LNCaP clone FGC (cell line): ENCODE measurements at regions not wholly inside any gene's neighbourhood (a gene's known extent, or its start where the extent isn't known, plus 50 kb on each side); places are given as distances from the start of the nearest gene placed in this dataset.

Experiments used
- DNase-seq: peaks from one replicate; pipeline ENCODE4 v3.0.0-alpha.2; 2011; ENCODE audit warnings: low read depth
- H3K4me3 ChIP-seq: 2 replicates; pipeline ENCODE4 v1.5.1; 2011; ENCODE audit warnings: mild to moderate bottlenecking, low read depth, low read length, control low read depth
- TF ChIP-seq, protein P1 (sequence below): IDR thresholded peaks from 2 replicates; pipeline ENCODE4 v1.5.1; 2012; ENCODE audit warnings: mild to moderate bottlenecking; ENCODE audit not compliant: control insufficient read depth, insufficient read depth; ENCODE audit errors: extremely low read depth

DNA sequence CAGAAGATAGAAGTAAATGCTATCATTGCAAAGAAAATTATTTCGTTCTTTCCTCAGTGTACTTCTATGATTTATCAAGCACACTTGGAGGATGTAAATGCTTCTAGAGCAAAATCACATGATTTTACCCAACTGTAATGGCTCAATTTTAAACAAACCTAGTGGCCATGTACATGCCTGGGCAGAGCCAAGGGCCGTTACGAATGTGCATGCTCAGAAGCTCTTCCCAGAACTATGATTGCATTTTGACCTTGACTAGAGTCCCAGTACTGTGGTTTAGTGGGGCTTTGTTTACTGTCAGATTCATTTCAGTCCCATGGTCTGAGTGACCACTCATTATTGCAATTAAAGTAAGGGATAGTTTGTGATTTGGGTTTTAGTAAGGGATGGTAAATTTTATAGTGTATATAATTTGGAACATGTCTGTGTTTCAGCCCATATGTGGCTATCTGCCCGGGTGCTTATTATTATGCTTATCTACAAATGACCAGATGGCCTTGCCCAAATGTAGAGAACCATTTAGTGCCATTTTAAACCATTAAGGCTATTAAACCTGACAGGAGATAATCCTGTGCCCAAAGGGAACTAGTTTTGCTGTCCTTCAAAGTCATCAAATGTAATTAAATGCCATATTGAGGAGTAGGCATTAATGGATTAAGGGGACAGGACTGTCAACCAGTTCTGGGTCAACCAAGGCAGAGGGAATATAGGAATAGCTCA, 239.1 kb downstream of the ICOS start:
- no peak for DNase-seq

DNA sequence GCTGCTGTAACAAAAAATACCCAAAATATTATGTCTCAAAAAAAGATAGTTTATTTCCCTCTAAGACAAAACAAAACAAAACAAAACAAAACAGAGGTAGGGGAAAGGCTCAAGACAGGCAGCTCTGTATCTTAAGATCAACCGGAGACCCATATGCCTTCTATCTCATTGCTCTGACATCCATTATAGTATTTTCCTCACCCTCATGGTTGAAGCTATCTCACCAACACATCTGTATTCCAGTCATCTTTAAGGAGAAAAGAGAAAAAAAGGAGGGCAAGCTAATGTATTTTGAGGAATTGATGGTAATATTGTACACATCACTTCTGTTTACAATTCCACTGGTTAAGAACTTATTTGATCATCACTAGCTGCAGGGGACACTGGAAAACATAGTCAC, 239.7 kb downstream of the ICOS start:
- no peak overlapping the region for H3K4me3 ChIP-seq
- TF ChIP-seq, protein P1, sequence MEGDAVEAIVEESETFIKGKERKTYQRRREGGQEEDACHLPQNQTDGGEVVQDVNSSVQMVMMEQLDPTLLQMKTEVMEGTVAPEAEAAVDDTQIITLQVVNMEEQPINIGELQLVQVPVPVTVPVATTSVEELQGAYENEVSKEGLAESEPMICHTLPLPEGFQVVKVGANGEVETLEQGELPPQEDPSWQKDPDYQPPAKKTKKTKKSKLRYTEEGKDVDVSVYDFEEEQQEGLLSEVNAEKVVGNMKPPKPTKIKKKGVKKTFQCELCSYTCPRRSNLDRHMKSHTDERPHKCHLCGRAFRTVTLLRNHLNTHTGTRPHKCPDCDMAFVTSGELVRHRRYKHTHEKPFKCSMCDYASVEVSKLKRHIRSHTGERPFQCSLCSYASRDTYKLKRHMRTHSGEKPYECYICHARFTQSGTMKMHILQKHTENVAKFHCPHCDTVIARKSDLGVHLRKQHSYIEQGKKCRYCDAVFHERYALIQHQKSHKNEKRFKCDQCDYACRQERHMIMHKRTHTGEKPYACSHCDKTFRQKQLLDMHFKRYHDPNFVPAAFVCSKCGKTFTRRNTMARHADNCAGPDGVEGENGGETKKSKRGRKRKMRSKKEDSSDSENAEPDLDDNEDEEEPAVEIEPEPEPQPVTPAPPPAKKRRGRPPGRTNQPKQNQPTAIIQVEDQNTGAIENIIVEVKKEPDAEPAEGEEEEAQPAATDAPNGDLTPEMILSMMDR, result no peak
- no peak for DNase-seq

More for the DNA sequence above, 239.1 kb downstream of the ICOS start:
- H3K4me3 ChIP-seq, result no peak overlapping the region
- TF ChIP-seq, protein P1, result no peak

DNA sequence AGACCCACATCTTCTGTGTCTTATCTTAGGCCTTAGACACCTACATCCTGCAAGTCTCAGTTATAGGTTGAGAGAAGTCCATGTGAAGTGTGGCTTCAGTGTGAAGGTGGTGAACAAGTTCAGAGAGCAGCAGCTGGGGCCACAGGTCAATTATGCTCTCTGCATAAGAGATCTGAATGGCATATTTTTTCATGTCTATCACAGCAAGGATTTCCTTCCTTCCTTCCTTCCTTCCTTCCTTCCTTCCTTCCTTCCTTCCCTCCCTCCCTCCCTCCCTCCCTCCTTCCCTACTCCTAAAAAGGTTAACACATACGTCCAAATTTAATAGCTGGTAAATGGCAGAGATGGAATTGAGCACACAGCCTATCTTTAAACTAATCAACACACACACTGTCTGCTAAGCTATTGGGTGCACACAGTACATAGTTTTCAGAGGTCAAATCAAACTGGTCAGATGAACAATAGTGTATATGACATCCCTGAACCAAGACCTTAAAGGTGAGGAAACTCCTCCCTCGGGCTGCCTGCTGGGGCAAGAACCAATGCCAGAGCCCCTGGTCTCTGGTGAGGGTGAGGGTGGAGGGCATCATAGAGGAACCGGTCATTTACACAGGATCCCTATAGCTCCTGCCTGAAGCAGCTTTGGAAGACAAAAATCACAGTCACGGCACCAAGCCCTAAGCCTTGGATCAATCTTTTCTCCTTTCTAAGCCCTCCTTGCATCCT, 240.9 kb downstream of the ICOS start:
- no peak for DNase-seq
- no peak overlapping the region for H3K4me3 ChIP-seq
- TF ChIP-seq, protein P1, result no peak

DNA sequence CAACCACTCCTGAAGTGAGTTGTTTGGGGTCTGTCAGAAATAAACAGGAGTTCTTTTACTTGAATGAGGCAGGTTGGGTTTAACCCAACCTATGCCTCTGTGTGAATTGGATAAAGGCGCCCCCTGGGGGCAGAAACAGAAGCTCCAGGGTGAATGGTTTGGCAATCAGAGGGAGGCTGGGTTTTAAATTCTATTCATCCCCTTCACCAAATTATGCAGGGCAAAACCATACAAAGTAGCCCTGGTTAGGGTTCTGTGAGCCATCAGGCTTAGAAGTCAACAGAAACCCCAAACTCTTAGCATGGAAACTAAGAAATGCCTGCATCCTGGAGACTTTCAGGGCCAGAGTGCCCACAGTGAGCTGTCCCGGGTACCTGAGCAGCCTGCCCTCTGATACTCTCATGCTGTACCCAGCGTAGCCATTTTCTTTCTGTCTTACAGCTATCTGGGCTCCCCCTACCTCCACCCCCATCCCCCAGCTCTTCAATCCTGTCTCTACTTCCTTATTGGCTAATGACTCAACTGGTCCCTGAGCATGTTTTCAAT, 241.5 kb downstream of the ICOS start:
- DNase-seq, result no peak
- TF ChIP-seq, protein P1, result peak; percentile 34; the same call in 1 of the 2 replicates
- no peak overlapping the region for H3K4me3 ChIP-seq

DNA sequence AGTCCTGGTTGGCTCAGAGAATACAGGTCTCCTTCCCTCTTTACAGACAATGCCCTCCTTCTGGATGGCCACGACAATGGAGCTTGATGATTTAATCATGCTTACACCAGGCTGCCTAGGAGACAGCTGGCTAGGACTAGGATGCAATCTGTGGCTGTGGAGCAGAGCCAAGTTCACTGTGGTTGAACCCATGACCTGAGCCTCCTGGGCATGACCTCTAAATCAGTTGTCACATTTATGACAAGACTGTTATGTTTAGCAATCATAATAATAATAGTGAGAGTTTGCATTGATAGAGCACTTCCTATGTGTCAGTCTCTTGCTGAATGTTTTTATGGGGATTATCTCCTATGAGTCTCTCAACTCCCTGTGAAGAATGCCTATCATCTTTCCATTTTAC, 244.1 kb downstream of the ICOS start:
- TF ChIP-seq, protein P1, result no peak
- DNase-seq, result no peak

DNA sequence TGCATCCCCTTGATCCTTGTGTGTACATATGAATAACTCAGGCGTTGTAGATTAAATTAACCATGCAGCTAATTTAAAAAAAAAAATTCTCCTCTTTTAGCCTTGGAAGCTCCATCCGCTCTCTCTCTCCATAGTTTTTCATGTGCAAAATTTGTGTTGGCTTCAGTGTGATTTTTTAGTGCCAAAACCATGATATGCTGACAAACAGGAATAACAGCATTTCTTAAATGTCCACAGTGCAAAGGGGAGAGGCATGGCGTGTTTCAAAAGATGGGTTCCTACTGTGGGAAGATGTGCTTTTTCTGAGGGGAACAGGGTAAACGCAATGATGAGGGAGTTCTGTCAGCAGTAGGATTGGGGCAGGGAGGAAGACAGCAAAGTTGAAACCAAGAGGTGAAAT, 247.0 kb downstream of the ICOS start:
- no peak overlapping the region for H3K4me3 ChIP-seq
- peak; percentile 69 for DNase-seq
- TF ChIP-seq, protein P1, result 0 out of 2 replicates have a peak, but pooled peaks have one; percentile 2

More for the DNA sequence above, 244.1 kb downstream of the ICOS start:
- H3K4me3 ChIP-seq, result no peak overlapping the region
